HG02759 (cell line): ENCODE measurements at regions not wholly inside any gene's neighbourhood (a gene's known extent, or its start where the extent isn't known, plus 50 kb on each side); places are given as distances from the start of the nearest gene placed in this dataset.

ENCODE experiments used
- ATAC-seq: cut with Tn5 transposase; IDR thresholded peaks from one replicate; pipeline ENCODE4 v1.9.1; 2021; ENCODE audit warnings: mild to moderate bottlenecking, moderate library complexity; ENCODE audit not compliant: unreplicated experiment

- ATAC-seq: no peak
Measured at GRCh38 chr18:78510636-78511035, 469.0 kb upstream of the SALL3 start.

GRCh38 chr18:78511666-78512601 is 467.7 kb upstream of the SALL3 start:
- ATAC-seq: no peak

- ATAC-seq: no peak
Measured at GRCh38 chr18:78514910-78515670, 464.5 kb upstream of the SALL3 start.

GRCh38 chr18:78517328-78517727 is 462.3 kb upstream of the SALL3 start:
- no peak for ATAC-seq

GRCh38 chr18:78517973-78518372 is 461.6 kb upstream of the SALL3 start:
- ATAC-seq: no peak

GRCh38 chr18:78518805-78519204 is 460.8 kb upstream of the SALL3 start:
- ATAC-seq: no peak

GRCh38 chr18:78519394-78520062 is 460.1 kb upstream of the SALL3 start:
- ATAC-seq: no peak

GRCh38 chr18:78521136-78521535 is 458.5 kb upstream of the SALL3 start:
- ATAC-seq: no peak

GRCh38 chr18:78521744-78522143 is 457.9 kb upstream of the SALL3 start:
- no peak for ATAC-seq

- no peak for ATAC-seq
Measured at GRCh38 chr18:78522507-78522906, 457.1 kb upstream of the SALL3 start.

GRCh38 chr18:78523850-78524249 is 455.8 kb upstream of the SALL3 start:
- ATAC-seq: no peak

- no peak for ATAC-seq
Measured at GRCh38 chr18:78525366-78526111, 454.1 kb upstream of the SALL3 start.

- no peak for ATAC-seq
Measured at GRCh38 chr18:78526275-78526674, 453.3 kb upstream of the SALL3 start.

GRCh38 chr18:78526923-78527711 is 452.5 kb upstream of the SALL3 start:
- no peak for ATAC-seq

- no peak for ATAC-seq
Measured at GRCh38 chr18:78527984-78528383, 451.6 kb upstream of the SALL3 start.

GRCh38 chr18:78528411-78529258 is 451.0 kb upstream of the SALL3 start:
- no peak for ATAC-seq

- ATAC-seq: no peak
Measured at GRCh38 chr18:78531637-78532036, 448.0 kb upstream of the SALL3 start.

- ATAC-seq: no peak
Measured at GRCh38 chr18:78538669-78539440, 440.8 kb upstream of the SALL3 start.
